Naive B cell (primary cell): ENCODE measurements at regions not wholly inside any gene's neighbourhood (a gene's known extent, or its start where the extent isn't known, plus 50 kb on each side); places are given as distances from the start of the nearest gene placed in this dataset.

Source experiments
- ATAC-seq, 2 donors: fragments of 150-1000 bp; cut with Tn5 transposase; 2 replicates each; pipeline ENCODE4 v1.10.0; 2021; ENCODE audit warnings: low read depth in 2 of 2, mild to moderate bottlenecking in 2 of 2, moderate library complexity in 2 of 2
- DNase-seq: peaks from one replicate; pipeline ENCODE4 v3.0.0; 2022
- H3K27ac Mint-ChIP-seq, 6 donors: one replicate each; pipeline ENCODE4 v1.8.0; 2020 to 2022; ENCODE audit warnings: mild to moderate bottlenecking in 6 of 6, mixed read lengths in 6 of 6, moderate library complexity in 5 of 6, inconsistent platforms in 2 of 6
- H3K27me3 Mint-ChIP-seq, 3 donors: one replicate each; pipeline ENCODE4 v1.8.0; 2021 to 2022; ENCODE audit warnings: mixed read lengths in 3 of 3, mild to moderate bottlenecking in 1 of 3
- H3K36me3 Mint-ChIP-seq, 2 donors: one replicate each; pipeline ENCODE4 v1.8.0; 2020 to 2022; ENCODE audit warnings: mixed read lengths in 2 of 2, inconsistent platforms in 1 of 2, mild to moderate bottlenecking in 1 of 2
- H3K4me1 Mint-ChIP-seq, 3 donors: one replicate each; pipeline ENCODE4 v1.8.0; 2020 to 2022; ENCODE audit warnings: mixed read lengths in 3 of 3, inconsistent platforms in 1 of 3, mild to moderate bottlenecking in 1 of 3, moderate library complexity in 1 of 3
- H3K4me3 Mint-ChIP-seq, 8 donors: one replicate each; pipeline ENCODE4 v1.8.0; 2020 to 2022; ENCODE audit warnings: mild to moderate bottlenecking in 8 of 8, mixed read lengths in 8 of 8, moderate library complexity in 8 of 8, inconsistent platforms in 2 of 8
- H3K9me3 Mint-ChIP-seq, 7 donors: one replicate each; pipeline ENCODE4 v1.8.0; 2020 to 2022; ENCODE audit warnings: mixed read lengths in 7 of 7, mild to moderate bottlenecking in 5 of 7, inconsistent platforms in 2 of 7, moderate library complexity in 1 of 7

DNA sequence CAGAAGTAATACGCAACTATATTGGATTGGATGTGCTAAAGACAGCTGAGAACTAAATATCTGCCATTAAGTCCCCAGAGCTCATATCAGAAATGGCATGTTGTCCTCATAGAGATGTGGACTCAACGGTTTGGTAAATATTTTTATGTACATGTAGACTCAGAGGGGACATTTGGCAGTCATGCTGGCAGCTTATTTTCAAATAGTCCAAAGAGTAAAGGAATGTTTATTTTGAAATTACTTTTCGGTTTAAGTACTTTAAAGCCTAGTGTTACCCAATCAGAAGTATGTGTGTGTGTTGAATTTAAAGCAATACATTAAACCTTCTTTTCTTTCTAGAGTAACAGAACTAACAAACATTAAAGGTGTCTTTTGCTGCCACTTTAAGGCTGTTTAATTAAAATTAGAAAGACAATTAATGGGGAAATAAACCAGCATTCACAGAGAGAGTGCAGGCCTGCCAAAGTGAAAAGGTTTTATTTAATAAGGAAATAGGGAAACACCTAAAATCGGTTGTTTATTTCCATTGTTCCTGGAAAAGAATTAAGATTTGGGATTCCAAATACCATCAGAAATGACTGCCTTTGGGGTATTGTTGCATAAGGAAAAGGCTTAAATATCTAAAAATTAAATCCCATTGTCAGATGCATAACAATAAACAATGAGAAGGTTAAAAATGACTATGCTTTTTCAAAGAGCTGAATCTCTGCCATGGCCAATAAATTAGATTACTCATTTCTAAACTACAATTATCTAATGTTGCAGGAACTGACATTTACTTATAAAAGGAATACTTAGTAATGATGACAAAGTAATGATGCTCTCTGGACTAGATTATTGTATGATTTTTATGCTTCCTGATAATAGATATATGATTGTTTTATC, 113.4 kb upstream of the AHR start:
- DNase-seq (no peak), ATAC-seq (no peak)
- peaks cover 0 to 4% (median 0%) of the 10 kb centered on the region in 3 donors for H3K27me3 Mint-ChIP-seq
- H3K4me3 Mint-ChIP-seq = no peak overlapping the region
- no peaks in the 10 kb centered on the region for H3K4me1 Mint-ChIP-seq
- no peaks in the 10 kb centered on the region for H3K9me3 Mint-ChIP-seq
- no peak overlapping the region for H3K27ac Mint-ChIP-seq
- H3K36me3 Mint-ChIP-seq = no peaks in the 10 kb centered on the region

- H3K4me1 Mint-ChIP-seq = no peaks in the 10 kb centered on the region
- ATAC-seq (peak; percentile 49 to 52), DNase-seq (no peak)
- no peaks in the 10 kb centered on the region for H3K36me3 Mint-ChIP-seq
- peaks cover 0 to 4% (median 0%) of the 10 kb centered on the region in 3 donors for H3K27me3 Mint-ChIP-seq
- H3K27ac Mint-ChIP-seq = no peak overlapping the region
- no peaks in the 10 kb centered on the region for H3K9me3 Mint-ChIP-seq
- H3K4me3 Mint-ChIP-seq = no peak overlapping the region
Measured at GRCh38 chr7:17185690-17186070, 112.8 kb upstream of the AHR start.

GRCh38 chr7:17186745-17187530, 111.5 kb upstream of the AHR start:
- Mint-ChIP-seq H3K9me3 (no peaks in the 10 kb centered on the region), H3K27ac (no peak overlapping the region), H3K27me3 (no peaks in the 10 kb centered on the region), H3K36me3 (no peaks in the 10 kb centered on the region), H3K4me1 (no peaks in the 10 kb centered on the region), H3K4me3 (no peak overlapping the region)
- no peak for ATAC-seq
- no peak for DNase-seq

- Mint-ChIP-seq H3K4me3 (no peak overlapping the region), H3K27ac (no peak overlapping the region), H3K27me3 (no peaks in the 10 kb centered on the region), H3K9me3 (no peaks in the 10 kb centered on the region), H3K36me3 (no peaks in the 10 kb centered on the region), H3K4me1 (no peaks in the 10 kb centered on the region)
- ATAC-seq = no peak
- DNase-seq = no peak
Measured at GRCh38 chr7:17194656-17195055, 103.8 kb upstream of the AHR start.

- Mint-ChIP-seq H3K36me3 (no peaks in the 10 kb centered on the region), H3K4me3 (no peak overlapping the region), H3K27me3 (no peaks in the 10 kb centered on the region), H3K27ac (no peak overlapping the region), H3K4me1 (no peaks in the 10 kb centered on the region), H3K9me3 (no peaks in the 10 kb centered on the region)
- ATAC-seq (peak in 1 of 2 donors; percentile 38), DNase-seq (no peak)
Measured at GRCh38 chr7:17195576-17195975, 102.9 kb upstream of the AHR start.

- H3K36me3 Mint-ChIP-seq = no peaks in the 10 kb centered on the region
Measured at GRCh38 chr7:17205910-17206309, 92.5 kb upstream of the AHR start.

GRCh38 chr7:17206349-17206905, 92.0 kb upstream of the AHR start:
- H3K9me3 Mint-ChIP-seq = no peaks in the 10 kb centered on the region
- ATAC-seq (no peak), DNase-seq (no peak)
- H3K4me3 Mint-ChIP-seq = no peak overlapping the region
- H3K27me3 Mint-ChIP-seq = no peaks in the 10 kb centered on the region
- H3K4me1 Mint-ChIP-seq = no peaks in the 10 kb centered on the region
- H3K36me3 Mint-ChIP-seq = no peaks in the 10 kb centered on the region
- H3K27ac Mint-ChIP-seq = no peak overlapping the region

More at GRCh38 chr7:17205910-17206309, 92.5 kb upstream of the AHR start:
- H3K27ac Mint-ChIP-seq = no peak overlapping the region
- H3K4me3 Mint-ChIP-seq = no peak overlapping the region
- no peak for ATAC-seq
- no peaks in the 10 kb centered on the region for H3K27me3 Mint-ChIP-seq
- no peaks in the 10 kb centered on the region for H3K4me1 Mint-ChIP-seq
- no peaks in the 10 kb centered on the region for H3K9me3 Mint-ChIP-seq
- no peak for DNase-seq

- Mint-ChIP-seq H3K27me3 (no peaks in the 10 kb centered on the region), H3K4me1 (no peaks in the 10 kb centered on the region), H3K27ac (no peak overlapping the region), H3K4me3 (no peak overlapping the region), H3K36me3 (no peaks in the 10 kb centered on the region), H3K9me3 (no peaks in the 10 kb centered on the region)
- no peak for ATAC-seq
- DNase-seq = no peak
Measured at GRCh38 chr7:17207220-17207619, 91.2 kb upstream of the AHR start.

DNA sequence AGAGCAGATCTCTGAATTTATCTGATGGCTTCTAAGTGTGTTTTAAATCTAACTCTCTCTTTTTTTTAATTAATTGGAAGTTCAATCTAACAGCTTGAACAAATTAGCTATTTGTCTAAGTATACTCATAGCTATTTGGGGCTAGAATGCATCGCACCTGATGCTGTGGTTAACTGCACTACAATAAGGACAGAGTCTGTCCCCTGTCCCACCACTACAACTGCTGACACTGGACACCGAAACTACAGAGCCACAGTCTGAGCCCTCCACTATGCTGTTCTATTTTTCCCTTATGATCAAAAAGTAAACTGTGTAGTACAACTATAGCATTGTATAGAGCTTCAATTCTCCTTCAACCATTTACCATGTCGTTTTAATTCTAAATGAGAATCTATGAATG, 89.4 kb upstream of the AHR start:
- DNase-seq (no peak), ATAC-seq (no peak)
- Mint-ChIP-seq H3K27ac (peak overlapping the region in 1 of 6 donors; percentile 20), H3K4me1 (no peaks in the 10 kb centered on the region), H3K4me3 (no peak overlapping the region), H3K9me3 (no peaks in the 10 kb centered on the region), H3K27me3 (no peaks in the 10 kb centered on the region), H3K36me3 (no peaks in the 10 kb centered on the region)

GRCh38 chr7:17211307-17211836, 87.1 kb upstream of the AHR start:
- H3K27ac Mint-ChIP-seq = no peak overlapping the region
- ATAC-seq = no peak
- peaks cover 0 to 7% (median 5%) of the 10 kb centered on the region in 7 donors for H3K9me3 Mint-ChIP-seq
- DNase-seq = no peak
- no peaks in the 10 kb centered on the region for H3K36me3 Mint-ChIP-seq
- no peaks in the 10 kb centered on the region for H3K27me3 Mint-ChIP-seq
- no peaks in the 10 kb centered on the region for H3K4me1 Mint-ChIP-seq
- no peak overlapping the region for H3K4me3 Mint-ChIP-seq

GRCh38 chr7:17212188-17212587, 86.3 kb upstream of the AHR start:
- H3K27me3 Mint-ChIP-seq = no peaks in the 10 kb centered on the region

GRCh38 chr7:17227766-17228490, 70.5 kb upstream of the AHR start:
- DNase-seq = no peak
- no peak for ATAC-seq
- H3K27me3 Mint-ChIP-seq = no peaks in the 10 kb centered on the region

More at GRCh38 chr7:17212188-17212587, 86.3 kb upstream of the AHR start:
- ATAC-seq (no peak), DNase-seq (no peak)
- H3K36me3 Mint-ChIP-seq = no peaks in the 10 kb centered on the region
- H3K4me3 Mint-ChIP-seq = no peak overlapping the region
- H3K27ac Mint-ChIP-seq = no peak overlapping the region
- no peaks in the 10 kb centered on the region for H3K4me1 Mint-ChIP-seq
- H3K9me3 Mint-ChIP-seq = peaks cover 0 to 10% (median 5%) of the 10 kb centered on the region in 7 donors

GRCh38 chr7:17229228-17229627, 69.2 kb upstream of the AHR start:
- H3K9me3 Mint-ChIP-seq = no peaks in the 10 kb centered on the region
- no peaks in the 10 kb centered on the region for H3K27me3 Mint-ChIP-seq
- no peaks in the 10 kb centered on the region for H3K36me3 Mint-ChIP-seq
- ATAC-seq (no peak), DNase-seq (no peak)
- peaks cover 5 to 6% (median 6%) of the 10 kb centered on the region in 3 donors for H3K4me1 Mint-ChIP-seq
- H3K4me3 Mint-ChIP-seq = no peak overlapping the region
- H3K27ac Mint-ChIP-seq = no peak overlapping the region

More at GRCh38 chr7:17227766-17228490, 70.5 kb upstream of the AHR start:
- H3K36me3 Mint-ChIP-seq = no peaks in the 10 kb centered on the region
- H3K27ac Mint-ChIP-seq = no peak overlapping the region
- H3K4me1 Mint-ChIP-seq = no peaks in the 10 kb centered on the region
- H3K4me3 Mint-ChIP-seq = no peak overlapping the region
- no peaks in the 10 kb centered on the region for H3K9me3 Mint-ChIP-seq
